Fibroblast of pulmonary artery (primary cell): ENCODE measurements at regions not wholly inside any gene's neighbourhood (a gene's known extent, or its start where the extent isn't known, plus 50 kb on each side); places are given as distances from the start of the nearest gene placed in this dataset.

Experiments
- DNase-seq: peaks from one replicate; pipeline ENCODE4 v3.0.0-alpha.2; 2010; ENCODE audit warnings: low read depth
- H3K4me3 ChIP-seq: replicated peaks from 2 replicates; pipeline ENCODE4 v1.5.1; 2011; ENCODE audit warnings: low read depth, mild to moderate bottlenecking, control low read depth, low read length, moderate library complexity
- TF ChIP-seq, protein P1 (sequence below): IDR thresholded peaks from 2 replicates; pipeline ENCODE4 v1.5.1; 2011; ENCODE audit warnings: mild to moderate bottlenecking, control low read depth, low read length, inconsistent platforms; ENCODE audit errors: missing control alignments

- no peak overlapping the region for H3K4me3 ChIP-seq
- no peak for DNase-seq
Observed at GRCh38 chr11:70501051-70501901, 102.9 kb downstream of the CTTN start.

DNA sequence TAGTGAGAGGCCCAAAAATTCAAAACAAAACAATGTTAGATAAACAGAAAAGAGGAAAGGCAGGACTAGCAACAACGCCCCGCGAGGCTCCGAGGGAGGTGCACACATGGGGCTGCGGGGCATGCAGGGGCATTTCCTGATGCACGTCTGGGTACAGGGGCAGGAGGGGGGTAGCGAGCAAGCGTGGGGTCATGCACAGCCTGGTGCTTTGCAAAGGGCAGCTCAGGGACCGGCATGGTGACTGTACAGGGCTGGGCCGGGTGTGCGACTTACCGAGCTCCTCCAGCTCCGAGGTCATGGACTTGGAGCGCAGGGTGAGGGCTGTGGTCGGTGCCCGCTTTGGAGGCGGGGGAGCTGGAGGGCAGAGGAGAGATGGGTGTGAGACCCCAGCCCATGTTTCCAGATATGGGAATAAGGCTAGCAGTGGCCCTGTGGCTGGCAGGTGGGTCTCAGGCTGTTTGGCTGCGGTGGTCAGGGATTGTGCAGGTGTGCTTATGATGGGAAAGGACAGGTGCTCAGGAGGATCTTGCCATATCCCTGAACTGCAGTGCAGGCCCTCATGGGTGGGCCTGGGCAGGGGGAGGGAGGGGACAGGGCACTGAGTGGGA, 103.7 kb downstream of the CTTN start:
- TF ChIP-seq, protein P1, sequence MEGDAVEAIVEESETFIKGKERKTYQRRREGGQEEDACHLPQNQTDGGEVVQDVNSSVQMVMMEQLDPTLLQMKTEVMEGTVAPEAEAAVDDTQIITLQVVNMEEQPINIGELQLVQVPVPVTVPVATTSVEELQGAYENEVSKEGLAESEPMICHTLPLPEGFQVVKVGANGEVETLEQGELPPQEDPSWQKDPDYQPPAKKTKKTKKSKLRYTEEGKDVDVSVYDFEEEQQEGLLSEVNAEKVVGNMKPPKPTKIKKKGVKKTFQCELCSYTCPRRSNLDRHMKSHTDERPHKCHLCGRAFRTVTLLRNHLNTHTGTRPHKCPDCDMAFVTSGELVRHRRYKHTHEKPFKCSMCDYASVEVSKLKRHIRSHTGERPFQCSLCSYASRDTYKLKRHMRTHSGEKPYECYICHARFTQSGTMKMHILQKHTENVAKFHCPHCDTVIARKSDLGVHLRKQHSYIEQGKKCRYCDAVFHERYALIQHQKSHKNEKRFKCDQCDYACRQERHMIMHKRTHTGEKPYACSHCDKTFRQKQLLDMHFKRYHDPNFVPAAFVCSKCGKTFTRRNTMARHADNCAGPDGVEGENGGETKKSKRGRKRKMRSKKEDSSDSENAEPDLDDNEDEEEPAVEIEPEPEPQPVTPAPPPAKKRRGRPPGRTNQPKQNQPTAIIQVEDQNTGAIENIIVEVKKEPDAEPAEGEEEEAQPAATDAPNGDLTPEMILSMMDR: no peak

More at GRCh38 chr11:70501051-70501901, 102.9 kb downstream of the CTTN start:
- TF ChIP-seq, protein P1: no peak

GRCh38 chr11:70502677-70503467, 104.5 kb downstream of the CTTN start:
- TF ChIP-seq, protein P1: no peak
- H3K4me3 ChIP-seq: no peak overlapping the region
- no peak for DNase-seq

More for the DNA sequence above, 103.7 kb downstream of the CTTN start:
- no peak for DNase-seq
- no peak overlapping the region for H3K4me3 ChIP-seq

GRCh38 chr11:70503468-70504221, 105.3 kb downstream of the CTTN start:
- no peak for DNase-seq
- TF ChIP-seq, protein P1: no peak
- H3K4me3 ChIP-seq: no peak overlapping the region

- H3K4me3 ChIP-seq: no peak overlapping the region
- no peak for DNase-seq
- TF ChIP-seq, protein P1: no peak
Observed at GRCh38 chr11:70504246-70505020, 106.1 kb downstream of the CTTN start.

DNA sequence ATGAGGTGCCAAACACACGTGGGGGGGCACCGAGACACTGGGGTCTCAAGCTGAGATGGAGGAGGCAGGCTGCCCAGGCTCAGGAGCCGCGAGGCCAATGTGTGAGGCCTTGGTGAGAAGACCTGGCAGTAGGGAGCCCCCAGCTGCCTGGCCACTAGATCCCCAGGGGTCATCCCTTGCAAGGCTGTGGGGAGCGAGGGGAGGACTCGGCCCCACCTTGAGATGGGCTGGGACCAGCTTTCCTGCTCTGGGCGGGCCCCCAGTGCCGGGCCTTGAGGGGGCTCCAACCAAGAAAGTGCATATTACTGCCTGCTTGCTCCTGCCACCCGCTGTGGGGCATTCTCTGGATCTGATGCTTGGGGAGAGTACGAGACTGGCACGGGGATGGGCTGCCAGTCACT, 107.0 kb downstream of the CTTN start:
- no peak overlapping the region for H3K4me3 ChIP-seq
- TF ChIP-seq, protein P1: no peak
- no peak for DNase-seq
